Osteoblast (primary cell): ENCODE measurements at regions not wholly inside any gene's neighbourhood (a gene's known extent, or its start where the extent isn't known, plus 50 kb on each side); places are given as distances from the start of the nearest gene placed in this dataset.
A peak's percentile ranks its signal among the peaks of the same experiment; 100 is the strongest.

ENCODE experiments used
- DNase-seq: peaks from one replicate; pipeline ENCODE4 v3.0.0; 2011; ENCODE audit warnings: low spot score, mixed read lengths; ENCODE audit not compliant: insufficient read length; ENCODE audit errors: missing footprints
- H2AFZ ChIP-seq: 2 replicates; pipeline ENCODE4 v1.6.0; 2011; ENCODE audit warnings: mild to moderate bottlenecking, low read length
- H3K27ac ChIP-seq: 2 replicates; pipeline ENCODE4 v1.5.1; 2011; ENCODE audit warnings: mild to moderate bottlenecking, low read depth, low read length, moderate library complexity
- H3K27me3 ChIP-seq: 2 replicates; pipeline ENCODE4 v1.6.0; 2012; ENCODE audit warnings: mild to moderate bottlenecking, control low read depth, inconsistent platforms, low read length, moderate library complexity; ENCODE audit not compliant: insufficient read depth
- H3K36me3 ChIP-seq: 2 replicates; pipeline ENCODE4 v1.5.1; 2011; ENCODE audit warnings: mild to moderate bottlenecking, low read length, control low read depth, moderate library complexity; ENCODE audit not compliant: insufficient read depth
- H3K4me1 ChIP-seq: 2 replicates; pipeline ENCODE4 v1.5.1; 2011; ENCODE audit warnings: mild to moderate bottlenecking, low read length, control low read depth, moderate library complexity; ENCODE audit not compliant: insufficient read depth
- H3K4me2 ChIP-seq: 2 replicates; pipeline ENCODE4 v1.6.0; 2011; ENCODE audit warnings: mild to moderate bottlenecking, low read length; ENCODE audit not compliant: insufficient read depth
- H3K4me3 ChIP-seq: fragments of 200-600 bp; sonication (generic); 3 replicates; pipeline ENCODE4 v1.5.1; 2012; ENCODE audit warnings: mild to moderate bottlenecking, low read length, inconsistent platforms; ENCODE audit not compliant: insufficient read depth
- H3K79me2 ChIP-seq: 2 replicates; pipeline ENCODE4 v1.6.0; 2012; ENCODE audit warnings: mild to moderate bottlenecking, low read length, control low read depth, inconsistent platforms; ENCODE audit not compliant: insufficient read depth
- H3K9me3 ChIP-seq: 2 replicates; pipeline ENCODE4 v1.5.1; 2011; ENCODE audit warnings: low read depth, low read length, control low read depth
- H4K20me1 ChIP-seq: 2 replicates; pipeline ENCODE4 v1.6.0; 2012; ENCODE audit warnings: mild to moderate bottlenecking, low read length, control low read depth; ENCODE audit not compliant: insufficient read depth
- CTCF ChIP-seq: IDR thresholded peaks from 2 replicates; pipeline ENCODE4 v1.5.1; 2011; ENCODE audit warnings: mild to moderate bottlenecking, low read depth, low read length, moderate library complexity; ENCODE audit errors: extremely low read depth

DNA sequence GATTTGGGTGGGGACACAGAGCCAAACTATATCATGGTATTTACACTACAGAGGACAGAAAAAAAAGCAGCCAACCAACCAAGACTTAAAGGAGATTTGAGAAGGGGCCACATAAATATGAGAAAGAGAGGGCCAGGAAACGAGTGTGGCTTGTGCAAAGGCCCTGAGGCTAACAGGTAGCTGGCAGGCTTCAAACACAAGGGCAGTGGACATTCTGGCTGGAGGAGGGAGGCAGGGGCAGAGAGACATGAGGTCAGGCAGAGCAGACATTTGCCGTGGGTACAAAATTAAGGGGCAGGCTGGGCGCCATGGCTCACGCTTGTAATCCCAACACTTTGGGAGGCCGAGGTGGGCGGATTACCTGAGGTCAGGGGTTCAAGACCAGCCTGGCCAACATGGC is 278.7 kb downstream of the FOXO1 start:
- Histone ChIP-seq H3K9me3 (no peaks in the 10 kb centered on the region), H2AFZ (no peak overlapping the region), H3K27ac (no peak overlapping the region), H3K79me2 (no peaks in the 10 kb centered on the region), H3K4me1 (peaks cover 10% of the 10 kb centered on the region), H4K20me1 (no peaks in the 10 kb centered on the region), H3K4me3 (no peak overlapping the region), H3K27me3 (no peaks in the 10 kb centered on the region), H3K36me3 (no peaks in the 10 kb centered on the region), H3K4me2 (no peak overlapping the region)
- no peak for DNase-seq
- TF ChIP-seq CTCF, result no peak

DNA sequence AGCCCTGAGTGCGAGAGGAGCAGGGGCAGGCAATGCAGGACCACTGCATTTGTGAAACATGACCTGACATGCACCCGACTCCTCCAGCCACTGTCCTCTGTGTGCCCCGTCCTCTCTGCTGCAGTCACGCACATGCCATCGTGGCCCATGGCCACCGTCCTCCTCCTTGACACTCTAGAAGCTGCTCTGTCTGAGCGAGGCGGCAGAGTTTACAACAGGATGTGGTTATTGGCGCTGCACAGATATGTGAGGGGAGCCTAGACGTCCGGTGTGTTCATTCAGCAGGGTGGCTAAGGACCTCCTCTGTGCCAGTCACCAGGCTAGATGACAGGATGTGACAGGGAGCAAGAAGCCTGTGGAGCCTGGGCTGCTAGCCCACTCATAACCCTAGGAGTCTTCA is 277.8 kb downstream of the FOXO1 start:
- Histone ChIP-seq H3K4me3 (peak overlapping the region; percentile 48), H2AFZ (peak overlapping the region; percentile 96), H3K4me2 (peak overlapping the region; percentile 70), H3K27ac (no peak overlapping the region), H3K36me3 (no peaks in the 10 kb centered on the region), H4K20me1 (no peaks in the 10 kb centered on the region), H3K27me3 (no peaks in the 10 kb centered on the region), H3K4me1 (peaks cover 10% of the 10 kb centered on the region), H3K9me3 (no peaks in the 10 kb centered on the region), H3K79me2 (no peaks in the 10 kb centered on the region)
- DNase-seq, result no peak
- TF ChIP-seq CTCF, result no peak

DNA sequence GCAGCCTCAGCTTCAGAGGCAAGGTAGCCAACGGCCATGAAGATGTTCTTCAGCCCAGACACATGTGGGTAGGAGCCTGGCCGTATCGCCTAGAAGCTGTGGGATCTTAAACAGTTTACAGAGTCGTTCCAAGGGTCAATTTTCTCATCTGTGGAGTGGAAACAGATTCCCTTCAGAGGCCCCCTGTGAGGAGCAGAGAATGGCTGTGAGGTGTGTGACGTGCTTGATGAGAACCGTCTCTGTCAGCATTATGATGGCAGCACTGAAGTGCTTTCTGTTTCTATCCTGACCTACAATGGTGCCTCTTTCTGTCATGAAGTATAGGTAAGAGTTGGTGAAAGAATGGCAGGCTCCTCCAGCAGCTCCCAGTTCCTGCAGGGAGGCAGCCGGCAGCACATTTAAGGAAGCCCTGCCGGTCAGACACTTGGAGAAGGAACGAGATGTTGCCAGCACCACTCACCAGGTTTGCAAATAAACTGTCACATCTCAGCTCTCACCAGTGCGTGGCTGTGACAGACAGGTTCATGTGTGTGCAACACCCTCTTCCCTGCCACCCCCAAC is 277.3 kb downstream of the FOXO1 start:
- Histone ChIP-seq H4K20me1 (no peaks in the 10 kb centered on the region), H3K4me3 (no peak overlapping the region), H3K36me3 (no peaks in the 10 kb centered on the region), H3K4me2 (peak overlapping the region; percentile 70), H3K27me3 (no peaks in the 10 kb centered on the region), H3K27ac (no peak overlapping the region), H3K4me1 (peaks cover 10% of the 10 kb centered on the region), H3K9me3 (no peaks in the 10 kb centered on the region), H3K79me2 (no peaks in the 10 kb centered on the region), H2AFZ (peak overlapping the region; percentile 96)
- TF ChIP-seq CTCF, result no peak
- DNase-seq, result no peak

DNA sequence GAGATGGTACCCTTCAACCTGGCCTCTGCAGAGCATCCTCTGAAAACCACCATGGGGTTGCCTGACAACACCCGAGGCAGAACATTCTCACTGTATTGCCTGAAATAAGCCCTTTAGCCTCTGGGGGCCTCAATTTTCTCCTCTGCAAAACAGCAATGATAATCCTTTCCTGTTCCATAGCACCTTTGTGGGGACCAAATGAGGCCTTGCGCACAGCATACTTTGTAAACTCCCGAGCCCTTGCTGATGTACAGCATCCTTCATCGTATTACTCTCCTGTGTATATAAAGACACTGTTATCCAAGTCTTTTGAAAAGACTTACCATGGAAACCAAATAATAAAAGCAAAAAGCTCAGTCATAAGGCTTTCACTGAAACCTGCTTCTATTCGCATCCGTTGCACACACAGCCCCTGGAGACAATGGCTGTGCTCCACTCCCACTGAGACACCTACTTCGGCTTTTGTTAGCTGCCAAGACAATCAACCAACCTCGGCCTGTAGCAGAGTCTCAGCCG is 276.0 kb downstream of the FOXO1 start:
- no peak for DNase-seq
- no peak overlapping the region for H3K4me2 ChIP-seq
- H3K9me3 ChIP-seq, result no peaks in the 10 kb centered on the region
- no peaks in the 10 kb centered on the region for H3K27me3 ChIP-seq
- no peaks in the 10 kb centered on the region for H4K20me1 ChIP-seq
- H3K4me1 ChIP-seq, result peaks cover 17% of the 10 kb centered on the region
- no peak for TF ChIP-seq CTCF
- H3K27ac ChIP-seq, result no peak overlapping the region
- peak overlapping the region; percentile 11 for H2AFZ ChIP-seq
- H3K4me3 ChIP-seq, result no peak overlapping the region
- no peaks in the 10 kb centered on the region for H3K79me2 ChIP-seq
- H3K36me3 ChIP-seq, result no peaks in the 10 kb centered on the region
